ENCODE measurements at regions not wholly inside any gene's neighbourhood (a gene's known extent, or its start where the extent isn't known, plus 50 kb on each side); places are given as distances from the start of the nearest gene placed in this dataset.

DNA sequence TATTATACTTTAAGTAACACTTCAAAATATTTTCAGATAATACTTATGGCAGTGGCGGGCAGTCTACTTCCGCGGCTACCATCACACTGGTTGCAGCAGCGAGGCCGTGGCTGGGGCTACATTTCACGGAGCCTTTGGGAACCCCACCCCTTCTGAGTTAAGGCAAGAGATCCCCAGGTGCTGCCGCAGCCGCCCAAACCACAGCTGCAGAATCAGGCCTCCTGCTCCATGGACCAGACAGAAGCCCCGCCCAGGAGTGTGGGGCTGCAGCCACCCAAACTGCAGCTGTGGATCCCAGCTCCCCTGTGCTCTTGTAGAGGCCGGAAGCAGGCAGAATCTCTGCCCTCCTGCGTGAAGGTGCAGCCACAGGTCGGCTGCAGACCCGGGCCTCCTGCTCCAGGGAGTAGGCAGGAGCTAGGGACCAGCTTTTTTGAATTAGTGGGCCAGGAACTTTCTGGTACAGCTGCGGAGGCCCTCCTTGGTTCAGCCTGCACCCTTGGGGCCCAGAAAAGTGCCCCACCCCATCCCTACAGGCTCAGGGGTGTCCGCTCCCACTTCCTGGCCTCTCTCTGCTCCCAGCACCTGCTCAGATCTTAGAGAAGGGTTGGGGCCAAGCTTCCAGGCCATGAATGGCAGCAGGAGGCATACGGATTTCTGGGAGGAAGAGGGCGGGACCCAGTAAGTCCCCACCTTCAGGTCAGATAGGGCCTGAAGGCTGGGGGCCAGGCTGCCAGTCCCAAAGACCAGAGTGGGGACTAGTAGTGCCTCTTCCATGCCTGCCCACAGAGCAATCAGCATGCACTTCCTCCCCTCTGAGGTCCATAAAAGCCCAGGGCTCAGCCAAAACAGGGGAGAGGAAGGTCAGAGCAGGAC, 1188.8 kb upstream of the CADM2 start:
- TF ChIP-seq, protein P1, sequence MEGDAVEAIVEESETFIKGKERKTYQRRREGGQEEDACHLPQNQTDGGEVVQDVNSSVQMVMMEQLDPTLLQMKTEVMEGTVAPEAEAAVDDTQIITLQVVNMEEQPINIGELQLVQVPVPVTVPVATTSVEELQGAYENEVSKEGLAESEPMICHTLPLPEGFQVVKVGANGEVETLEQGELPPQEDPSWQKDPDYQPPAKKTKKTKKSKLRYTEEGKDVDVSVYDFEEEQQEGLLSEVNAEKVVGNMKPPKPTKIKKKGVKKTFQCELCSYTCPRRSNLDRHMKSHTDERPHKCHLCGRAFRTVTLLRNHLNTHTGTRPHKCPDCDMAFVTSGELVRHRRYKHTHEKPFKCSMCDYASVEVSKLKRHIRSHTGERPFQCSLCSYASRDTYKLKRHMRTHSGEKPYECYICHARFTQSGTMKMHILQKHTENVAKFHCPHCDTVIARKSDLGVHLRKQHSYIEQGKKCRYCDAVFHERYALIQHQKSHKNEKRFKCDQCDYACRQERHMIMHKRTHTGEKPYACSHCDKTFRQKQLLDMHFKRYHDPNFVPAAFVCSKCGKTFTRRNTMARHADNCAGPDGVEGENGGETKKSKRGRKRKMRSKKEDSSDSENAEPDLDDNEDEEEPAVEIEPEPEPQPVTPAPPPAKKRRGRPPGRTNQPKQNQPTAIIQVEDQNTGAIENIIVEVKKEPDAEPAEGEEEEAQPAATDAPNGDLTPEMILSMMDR (conservative IDR thresholded peaks at IDR 0.05), result no peak
- no peak for TF ChIP-seq ZFX (IDR thresholded peaks at IDR 0.05)
- no peak overlapping the region for H3K27ac ChIP-seq

- no peak for TF ChIP-seq ZFX (IDR thresholded peaks at IDR 0.05)
- TF ChIP-seq, protein P1 (conservative IDR thresholded peaks at IDR 0.05), result no peak
- no peak overlapping the region for H3K27ac ChIP-seq
Measured at GRCh38 chr3:83770664-83771402, 1188.0 kb upstream of the CADM2 start.

- no peak overlapping the region for H3K27ac ChIP-seq
- TF ChIP-seq ZFX (IDR thresholded peaks at IDR 0.05), result no peak
- TF ChIP-seq, protein P1 (conservative IDR thresholded peaks at IDR 0.05), result no peak
Measured at GRCh38 chr3:83802801-83803200, 1156.0 kb upstream of the CADM2 start.

DNA sequence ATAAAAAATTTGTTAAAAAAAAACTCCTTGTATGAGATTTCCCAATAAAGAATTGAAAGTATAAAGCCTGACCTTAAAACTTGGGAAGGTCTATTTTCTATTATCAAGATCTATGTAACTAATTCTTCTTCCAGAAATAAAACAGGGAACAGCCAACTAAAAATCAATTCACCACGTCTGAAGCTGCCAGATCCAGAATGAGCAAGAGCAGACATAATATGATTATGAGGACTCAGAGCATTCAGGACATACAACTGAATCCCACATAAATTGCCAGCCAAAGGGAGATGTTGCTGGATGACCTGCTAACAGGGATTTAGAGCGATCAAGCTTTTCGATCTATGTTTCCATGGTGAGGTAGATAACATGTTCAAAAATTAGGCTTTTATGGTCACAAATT, 1151.3 kb upstream of the CADM2 start:
- no peak overlapping the region for H3K27ac ChIP-seq

GRCh38 chr3:83813176-83813575, 1145.6 kb upstream of the CADM2 start:
- H3K27ac ChIP-seq, result no peak overlapping the region
- no peak for TF ChIP-seq ZFX (IDR thresholded peaks at IDR 0.05)
- TF ChIP-seq, protein P1 (conservative IDR thresholded peaks at IDR 0.05), result no peak

More for the DNA sequence above, 1151.3 kb upstream of the CADM2 start:
- TF ChIP-seq, protein P1 (conservative IDR thresholded peaks at IDR 0.05), result no peak
- TF ChIP-seq ZFX (IDR thresholded peaks at IDR 0.05), result no peak

- H3K27ac ChIP-seq, result no peak overlapping the region
- TF ChIP-seq, protein P1 (conservative IDR thresholded peaks at IDR 0.05), result no peak
- TF ChIP-seq ZFX (IDR thresholded peaks at IDR 0.05), result no peak
Measured at GRCh38 chr3:83816653-83817052, 1142.1 kb upstream of the CADM2 start.

GRCh38 chr3:83821506-83821905, 1137.3 kb upstream of the CADM2 start:
- no peak overlapping the region for H3K27ac ChIP-seq
- TF ChIP-seq, protein P1 (conservative IDR thresholded peaks at IDR 0.05), result no peak
- TF ChIP-seq ZFX (IDR thresholded peaks at IDR 0.05), result no peak
